ENCODE measurements at regions not wholly inside any gene's neighbourhood (a gene's known extent, or its start where the extent isn't known, plus 50 kb on each side); places are given as distances from the start of the nearest gene placed in this dataset.

- H3K27ac ChIP-seq, result no peak overlapping the region
- TF ChIP-seq CTCF (conservative IDR thresholded peaks at IDR 0.05), result no peak
These were observed 704.2 kb upstream of the TMEM132C start for GRCh38 chr12:127562816-127563215.

- TF ChIP-seq CTCF (conservative IDR thresholded peaks at IDR 0.05), result no peak
- no peak overlapping the region for H3K27ac ChIP-seq
These were observed 701.7 kb upstream of the TMEM132C start for GRCh38 chr12:127565241-127565640.

DNA sequence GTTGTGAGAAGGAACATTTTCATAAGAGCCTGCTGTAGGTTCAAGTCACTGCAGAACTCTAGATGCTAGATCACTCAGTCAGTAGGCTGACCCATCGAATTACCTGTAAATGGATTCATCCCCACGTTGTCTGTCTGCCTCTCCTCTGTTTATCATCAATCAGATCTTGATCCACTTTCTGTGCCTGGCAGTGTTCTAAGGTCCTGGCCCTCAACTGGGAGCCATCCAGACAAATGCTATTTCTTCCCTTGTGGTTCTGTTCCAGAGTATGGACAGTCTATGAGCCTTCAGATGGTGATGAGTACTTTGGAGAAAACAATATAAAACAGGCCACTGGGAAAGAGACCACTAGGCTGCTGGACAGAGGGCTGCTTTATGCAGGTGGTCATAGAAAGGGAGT, 699.4 kb upstream of the TMEM132C start:
- no peak overlapping the region for H3K27ac ChIP-seq
- no peak for TF ChIP-seq CTCF (conservative IDR thresholded peaks at IDR 0.05)

DNA sequence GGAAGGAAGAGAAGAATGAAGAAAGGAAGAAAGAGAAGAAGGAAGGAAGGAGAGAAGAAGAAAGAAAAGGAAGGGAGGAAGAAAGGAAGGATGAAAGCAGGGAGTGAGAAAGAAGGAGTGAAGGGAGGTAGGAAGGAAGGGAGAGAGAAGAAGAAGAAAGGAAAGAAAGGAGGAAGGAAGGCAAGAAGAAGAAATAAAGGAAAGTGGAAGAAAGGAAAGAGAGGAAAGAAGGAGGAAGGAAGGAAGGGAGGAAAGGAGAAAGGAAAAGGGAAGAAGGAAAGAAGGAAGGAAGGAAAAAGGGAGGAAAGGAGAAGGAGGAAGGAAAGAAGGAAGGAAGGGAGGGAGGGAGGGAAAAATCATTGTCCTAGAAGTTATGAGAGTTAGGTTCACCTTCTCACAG, 696.6 kb upstream of the TMEM132C start:
- TF ChIP-seq CTCF (conservative IDR thresholded peaks at IDR 0.05), result no peak
- no peak overlapping the region for H3K27ac ChIP-seq

DNA sequence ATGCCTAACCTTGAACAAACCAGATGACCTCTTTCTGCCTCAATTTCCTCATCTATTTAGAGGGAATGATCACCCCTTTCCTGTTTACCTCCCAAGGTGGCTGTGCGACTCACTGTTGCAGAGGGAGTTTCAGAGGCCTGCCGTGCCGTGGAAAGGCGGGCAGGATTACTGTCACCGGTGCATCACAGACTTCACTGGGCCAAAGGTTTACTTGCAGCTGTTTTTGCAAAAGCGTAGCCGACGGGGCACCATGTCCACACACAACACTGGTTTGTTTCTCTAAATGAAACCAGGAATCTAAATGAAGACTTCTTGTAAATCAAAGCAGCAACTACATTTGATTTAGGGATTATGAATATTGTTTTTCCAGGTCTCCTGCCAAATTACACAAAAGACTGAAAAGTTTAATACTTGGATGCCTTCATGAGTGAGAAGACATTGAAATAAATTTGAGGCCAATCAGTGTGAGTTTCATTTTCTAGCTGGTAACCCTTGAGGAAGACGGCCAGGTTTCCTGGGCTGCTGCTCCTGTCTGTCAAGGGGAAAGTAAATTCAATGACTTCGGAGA, 696.1 kb upstream of the TMEM132C start:
- no peak for TF ChIP-seq CTCF (conservative IDR thresholded peaks at IDR 0.05)
- no peak overlapping the region for H3K27ac ChIP-seq

GRCh38 chr12:127571578-127571977, 695.4 kb upstream of the TMEM132C start:
- no peak for TF ChIP-seq CTCF (conservative IDR thresholded peaks at IDR 0.05)
- no peak overlapping the region for H3K27ac ChIP-seq

DNA sequence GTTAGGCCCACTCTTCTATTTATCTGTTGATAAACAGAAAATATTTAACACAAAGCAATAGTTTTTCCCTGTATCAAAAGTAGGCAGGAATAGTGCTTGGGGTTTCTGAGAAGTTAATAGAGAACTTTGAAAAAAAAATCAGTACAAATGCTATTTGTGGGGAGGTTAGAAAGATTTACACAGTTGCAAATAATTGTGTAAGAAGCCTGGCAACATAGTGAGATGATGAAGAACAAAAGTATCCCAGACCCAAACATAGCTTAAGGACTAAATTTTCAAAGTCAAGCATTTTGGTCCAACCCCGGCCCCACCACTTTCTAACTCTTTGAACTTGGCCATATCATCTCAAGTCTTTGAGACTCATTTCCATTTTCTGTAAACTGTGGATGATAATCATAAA, 687.5 kb upstream of the TMEM132C start:
- TF ChIP-seq CTCF (conservative IDR thresholded peaks at IDR 0.05), result no peak
- H3K27ac ChIP-seq, result no peak overlapping the region

Data from VCaP (cell line).